ENCODE measurements at regions not wholly inside any gene's neighbourhood (a gene's known extent, or its start where the extent isn't known, plus 50 kb on each side); places are given as distances from the start of the nearest gene placed in this dataset.
"Not testable (repeated sequence)": the region's sequence is repeated elsewhere in the genome, so short reads cannot be mapped to it uniquely, and the experiment has no call there.

DNA sequence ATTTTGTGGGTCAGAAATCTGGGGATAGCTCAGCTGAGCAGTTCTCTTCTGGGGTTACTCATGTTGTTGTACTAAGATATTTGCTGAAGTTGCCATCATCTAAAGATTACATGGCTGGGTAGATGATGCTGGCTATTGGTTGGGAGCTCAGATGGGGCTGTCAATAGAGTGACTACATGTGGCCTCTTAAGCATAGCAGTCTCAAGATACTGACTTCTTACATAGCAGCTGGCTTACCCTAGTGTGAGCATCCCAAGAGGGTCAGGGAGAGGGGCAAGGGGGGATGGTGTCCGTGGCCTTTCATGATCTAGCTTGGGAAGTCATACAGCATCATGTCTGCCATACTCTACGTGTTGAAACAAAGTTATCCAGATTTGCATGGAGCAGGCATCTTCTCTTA, 90.1 kb upstream of the HMGA2 start:
- TF ChIP-seq CTCF (conservative IDR thresholded peaks at IDR 0.05): no peak
- H3K27ac ChIP-seq: no peak overlapping the region

- no peak overlapping the region for H3K27ac ChIP-seq
- no peak for TF ChIP-seq CTCF (conservative IDR thresholded peaks at IDR 0.05)
These were observed 84.7 kb upstream of the HMGA2 start for GRCh38 chr12:65739606-65740005.

DNA sequence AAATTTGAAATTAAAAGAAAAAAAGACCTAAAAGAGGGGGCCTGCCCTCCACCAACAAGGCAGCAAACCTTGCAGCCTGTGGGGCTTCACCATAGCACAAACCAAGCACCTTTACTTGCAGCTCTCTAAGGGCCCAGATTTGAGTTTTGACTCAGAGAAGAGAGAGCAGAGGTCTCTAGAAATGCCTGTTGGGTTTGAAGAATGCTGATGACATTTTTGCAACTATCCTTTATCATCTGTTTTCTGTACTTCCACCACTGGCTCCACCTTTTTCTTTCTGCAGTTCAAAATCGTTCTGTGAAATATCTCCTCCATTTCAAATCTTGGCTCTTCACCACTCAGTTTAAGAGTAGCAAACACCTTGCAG, 83.8 kb upstream of the HMGA2 start:
- no peak for TF ChIP-seq CTCF (conservative IDR thresholded peaks at IDR 0.05)
- H3K27ac ChIP-seq: no peak overlapping the region

- no peak overlapping the region for H3K27ac ChIP-seq
- no peak for TF ChIP-seq CTCF (conservative IDR thresholded peaks at IDR 0.05)
These were observed 83.2 kb upstream of the HMGA2 start for GRCh38 chr12:65740873-65741600.

- no peak overlapping the region for H3K27ac ChIP-seq
- no peak for TF ChIP-seq CTCF (conservative IDR thresholded peaks at IDR 0.05)
These were observed 82.6 kb upstream of the HMGA2 start for GRCh38 chr12:65741656-65742017.

- 0 out of 2 replicates have a peak, but pooled peaks have one; percentile 6 for TF ChIP-seq CTCF (conservative IDR thresholded peaks at IDR 0.05)
- no peak overlapping the region for H3K27ac ChIP-seq
These were observed 82.0 kb upstream of the HMGA2 start for GRCh38 chr12:65742018-65743010.

- not testable (repeated sequence) for H3K27ac ChIP-seq
These were observed 79.9 kb upstream of the HMGA2 start for GRCh38 chr12:65744236-65744840.

Data from VCaP (cell line).